ENCODE measurements at regions not wholly inside any gene's neighbourhood (a gene's known extent, or its start where the extent isn't known, plus 50 kb on each side); places are given as distances from the start of the nearest gene placed in this dataset.

DNA sequence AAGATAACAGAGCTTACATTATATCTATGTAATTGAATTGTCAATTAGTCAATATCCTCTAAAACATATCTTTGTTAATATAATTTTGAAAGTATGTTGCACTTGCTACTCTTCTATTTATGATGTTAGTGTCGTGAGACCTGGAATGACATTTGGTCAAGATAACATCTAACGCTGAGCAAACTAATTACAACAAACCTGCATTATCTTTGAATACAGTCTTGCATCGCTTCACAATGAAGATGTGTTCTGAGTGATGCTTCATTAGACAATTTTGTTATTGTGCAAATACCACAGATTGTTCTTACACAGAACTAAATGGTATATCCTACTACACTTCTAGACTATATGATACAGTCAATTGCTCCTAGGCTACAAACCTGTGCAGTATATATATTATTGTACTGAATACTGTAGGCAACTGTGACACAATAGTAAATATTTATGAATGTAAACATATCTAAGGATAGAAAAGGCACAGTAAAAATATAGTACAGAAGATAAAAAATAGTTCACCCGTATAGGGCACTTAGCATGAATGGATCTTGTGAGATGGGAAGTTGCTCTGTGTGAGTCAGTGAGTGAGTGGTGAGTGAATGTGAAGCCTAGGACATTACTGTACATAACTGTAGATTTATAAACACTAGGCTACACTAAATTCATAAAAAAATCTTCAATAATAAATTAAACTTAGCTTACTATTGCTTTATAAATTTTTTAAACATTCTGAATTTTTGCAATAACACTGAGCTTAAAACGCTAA is 1773.8 kb downstream of the PCDH9 start (continued):
- TF ChIP-seq KDM5B (CRISPR knock-in tag; IDR thresholded peaks at IDR 0.05; ENCODE audit: borderline replicate concordance) (no peak), HOXA5 (CRISPR knock-in tag; IDR thresholded peaks at IDR 0.05) (no peak), ZNF598 (CRISPR knock-in tag; IDR thresholded peaks at IDR 0.05; ENCODE audit: borderline replicate concordance) (no peak), U2AF1 (optimal IDR thresholded peaks at IDR 0.05; ENCODE audit: low read depth, low read length) (no peak), CHD2 (IDR thresholded peaks at IDR 0.05; ENCODE audit: low read depth, low read length) (no peak), ZNF678 (CRISPR knock-in tag; IDR thresholded peaks at IDR 0.05) (no peak), HNRNPK (IDR thresholded peaks at IDR 0.05; ENCODE audit: low read depth, low read length, poor library complexity, severe bottlenecking) (no peak), ZNF17 (CRISPR knock-in tag; IDR thresholded peaks at IDR 0.05) (no peak), KDM6A (CRISPR knock-in tag; IDR thresholded peaks at IDR 0.05; ENCODE audit: low read depth) (no peak), ZNF33B (CRISPR knock-in tag; IDR thresholded peaks at IDR 0.05) (no peak)

DNA sequence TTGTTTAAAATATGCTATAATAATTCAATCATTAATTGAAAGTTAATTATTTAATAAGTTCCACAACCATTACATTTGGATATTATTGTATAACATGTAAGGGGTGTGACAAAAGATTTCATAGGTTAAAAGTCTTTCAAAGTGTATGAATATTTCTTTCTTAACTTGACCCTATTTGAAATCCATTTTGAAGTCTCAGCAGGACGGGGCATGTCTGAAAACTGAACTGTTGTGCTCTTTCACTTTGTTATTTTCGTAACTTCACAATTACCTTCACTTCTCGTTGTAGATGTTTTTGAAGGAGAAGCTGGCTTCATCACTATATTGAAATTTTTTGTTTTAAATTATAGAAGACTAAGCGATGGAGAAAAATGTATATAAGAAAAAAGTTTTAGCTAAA is 1775.7 kb downstream of the PCDH9 start:
- no peak overlapping the region for H3K9ac ChIP-seq (ENCODE audit: insufficient read depth, low read depth, low read length)
- intact Hi-C loops (cut with micrococcal nuclease; ENCODE audit: unreplicated experiment): no loop called here
- H4K20me1 ChIP-seq (ENCODE audit: insufficient read depth, low read length): no peaks in the 10 kb centered on the region
- POLR2A ChIA-PET: no interaction called here
- H3K4me2 ChIP-seq (ENCODE audit: low read depth, low read length): no peak overlapping the region
- no peak for FAIRE-seq
- BruUV-seq (replicated peaks): no TSS peak
- H3K36me3 ChIP-seq (replicated peaks in 1 of 2; ENCODE audit: control insufficient read depth in 1 of 2, insufficient read depth in 2 of 2, low read length in 2 of 2): no peaks in the 10 kb centered on the region
- CTCF ChIA-PET (ENCODE audit: low intra/inter-chr PET ratio, low total read pairs): no interaction called here
- H3K9me3 ChIP-seq (ENCODE audit: low read length): no peaks in the 10 kb centered on the region
- H3K27me3 ChIP-seq (ENCODE audit: control insufficient read depth in 1 of 2, insufficient read depth in 2 of 2, low read length in 2 of 2): no peaks in the 10 kb centered on the region
- no peak overlapping the region for H3K4me3 ChIP-seq (replicated peaks in 1 of 3; ENCODE audit: insufficient read depth in 1 of 3, low read depth in 2 of 3, low read length in 3 of 3)
- H2AFZ ChIP-seq (ENCODE audit: low read length): no peak overlapping the region
- no peaks in the 10 kb centered on the region for H3K79me2 ChIP-seq (ENCODE audit: insufficient read depth, low read length)
- no peak overlapping the region for H3K27ac ChIP-seq (ENCODE audit: extremely low read length, insufficient read depth, low read length)
- in situ Hi-C loops (cut with HindIII; ENCODE audit: extremely low pct_ligation_motif_present, low pct_unique_long_range_greater_than_20kb): no loop called here
- no peak for DNase-seq (ENCODE audit: low spot score)
- no peak for ATAC-seq
- no peaks in the 10 kb centered on the region for H3K4me1 ChIP-seq (ENCODE audit: insufficient read depth, low read length)
- 13% methylated on average over 4 of the region's 4 CpGs for WGBS (ENCODE audit: low lambda C conversion rate)
- no peak for TF ChIP-seq SMAD9 (CRISPR knock-in tag; IDR thresholded peaks at IDR 0.05)
- TF ChIP-seq, protein P1, sequence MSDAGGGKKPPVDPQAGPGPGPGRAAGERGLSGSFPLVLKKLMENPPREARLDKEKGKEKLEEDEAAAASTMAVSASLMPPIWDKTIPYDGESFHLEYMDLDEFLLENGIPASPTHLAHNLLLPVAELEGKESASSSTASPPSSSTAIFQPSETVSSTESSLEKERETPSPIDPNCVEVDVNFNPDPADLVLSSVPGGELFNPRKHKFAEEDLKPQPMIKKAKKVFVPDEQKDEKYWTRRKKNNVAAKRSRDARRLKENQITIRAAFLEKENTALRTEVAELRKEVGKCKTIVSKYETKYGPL (CRISPR knock-in tag; IDR thresholded peaks at IDR 0.05): no peak
- TF ChIP-seq RXRA (CRISPR knock-in tag; IDR thresholded peaks at IDR 0.05): no peak
- TF ChIP-seq, protein P2, sequence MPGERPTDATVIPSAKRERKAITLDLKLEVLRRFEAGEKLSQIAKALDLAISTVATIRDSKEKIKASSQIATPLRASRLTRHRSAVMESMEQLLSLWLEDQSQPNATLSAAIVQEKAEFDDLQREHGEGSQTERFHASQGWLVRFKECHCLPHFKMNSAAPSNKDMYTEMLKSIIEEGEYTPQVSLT (CRISPR knock-in tag; IDR thresholded peaks at IDR 0.05; ENCODE audit: borderline replicate concordance, low read depth): no peak
- TF ChIP-seq CHCHD3 (CRISPR knock-in tag; IDR thresholded peaks at IDR 0.05): no peak
- no peak for TF ChIP-seq IKZF4 (CRISPR knock-in tag; IDR thresholded peaks at IDR 0.05; ENCODE audit: borderline replicate concordance, low read depth, not compliant biosample characterization)
- TF ChIP-seq, protein P3, sequence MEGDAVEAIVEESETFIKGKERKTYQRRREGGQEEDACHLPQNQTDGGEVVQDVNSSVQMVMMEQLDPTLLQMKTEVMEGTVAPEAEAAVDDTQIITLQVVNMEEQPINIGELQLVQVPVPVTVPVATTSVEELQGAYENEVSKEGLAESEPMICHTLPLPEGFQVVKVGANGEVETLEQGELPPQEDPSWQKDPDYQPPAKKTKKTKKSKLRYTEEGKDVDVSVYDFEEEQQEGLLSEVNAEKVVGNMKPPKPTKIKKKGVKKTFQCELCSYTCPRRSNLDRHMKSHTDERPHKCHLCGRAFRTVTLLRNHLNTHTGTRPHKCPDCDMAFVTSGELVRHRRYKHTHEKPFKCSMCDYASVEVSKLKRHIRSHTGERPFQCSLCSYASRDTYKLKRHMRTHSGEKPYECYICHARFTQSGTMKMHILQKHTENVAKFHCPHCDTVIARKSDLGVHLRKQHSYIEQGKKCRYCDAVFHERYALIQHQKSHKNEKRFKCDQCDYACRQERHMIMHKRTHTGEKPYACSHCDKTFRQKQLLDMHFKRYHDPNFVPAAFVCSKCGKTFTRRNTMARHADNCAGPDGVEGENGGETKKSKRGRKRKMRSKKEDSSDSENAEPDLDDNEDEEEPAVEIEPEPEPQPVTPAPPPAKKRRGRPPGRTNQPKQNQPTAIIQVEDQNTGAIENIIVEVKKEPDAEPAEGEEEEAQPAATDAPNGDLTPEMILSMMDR (CRISPR knock-in tag; IDR thresholded peaks at IDR 0.05): no peak
- TF ChIP-seq, protein P4, sequence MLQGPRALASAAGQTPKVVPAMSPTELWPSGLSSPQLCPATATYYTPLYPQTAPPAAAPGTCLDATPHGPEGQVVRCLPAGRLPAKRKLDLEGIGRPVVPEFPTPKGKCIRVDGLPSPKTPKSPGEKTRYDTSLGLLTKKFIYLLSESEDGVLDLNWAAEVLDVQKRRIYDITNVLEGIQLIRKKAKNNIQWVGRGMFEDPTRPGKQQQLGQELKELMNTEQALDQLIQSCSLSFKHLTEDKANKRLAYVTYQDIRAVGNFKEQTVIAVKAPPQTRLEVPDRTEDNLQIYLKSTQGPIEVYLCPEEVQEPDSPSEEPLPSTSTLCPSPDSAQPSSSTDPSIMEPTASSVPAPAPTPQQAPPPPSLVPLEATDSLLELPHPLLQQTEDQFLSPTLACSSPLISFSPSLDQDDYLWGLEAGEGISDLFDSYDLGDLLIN (CRISPR knock-in tag; IDR thresholded peaks at IDR 0.05; ENCODE audit: borderline replicate concordance): no peak
